Mesendoderm (in vitro differentiated cells): ENCODE measurements at regions not wholly inside any gene's neighbourhood (a gene's known extent, or its start where the extent isn't known, plus 50 kb on each side); places are given as distances from the start of the nearest gene placed in this dataset.
"Not testable (repeated sequence)": the region's sequence is repeated elsewhere in the genome, so short reads cannot be mapped to it uniquely, and the experiment has no call there.

Source experiments
- DNase-seq: peaks from one replicate; pipeline ENCODE4 v3.0.0; 2013
- H2AK5ac ChIP-seq: 2 replicates; pipeline ENCODE4 v1.6.1; 2013; ENCODE audit warnings: low read length, inconsistent platforms
- H2BK120ac ChIP-seq: 2 replicates; pipeline ENCODE4 v1.6.1; 2013; ENCODE audit warnings: low read depth, mild to moderate bottlenecking, low read length, moderate library complexity, mixed read lengths
- H2BK15ac ChIP-seq: replicated peaks from 2 replicates; pipeline ENCODE4 v1.6.1; 2013; ENCODE audit warnings: low read depth, mild to moderate bottlenecking, moderate library complexity
- H2BK5ac ChIP-seq: 2 replicates; pipeline ENCODE4 v1.6.1; 2013; ENCODE audit warnings: low read length, inconsistent platforms
- H3K18ac ChIP-seq: 2 replicates; pipeline ENCODE4 v1.6.1; 2013; ENCODE audit warnings: mild to moderate bottlenecking, low read length, mixed read lengths
- H3K23ac ChIP-seq: one replicate; pipeline ENCODE4 v1.6.1; 2013; ENCODE audit warnings: low read length
- H3K27ac ChIP-seq: 2 replicates; pipeline ENCODE4 v1.5.1; 2013; ENCODE audit warnings: low read depth, mild to moderate bottlenecking, inconsistent platforms, low read length, moderate library complexity
- H3K27me3 ChIP-seq: 2 replicates; pipeline ENCODE4 v1.6.1; 2013; ENCODE audit warnings: low read length, control low read depth, mild to moderate bottlenecking, inconsistent platforms; ENCODE audit not compliant: insufficient read depth, poor library complexity
- H3K36me3 ChIP-seq: 2 replicates; pipeline ENCODE4 v1.6.1; 2013; ENCODE audit warnings: low read length, inconsistent platforms; ENCODE audit not compliant: control insufficient read depth, insufficient read depth
- H3K4ac ChIP-seq: one replicate; pipeline ENCODE4 v1.6.1; 2013; ENCODE audit warnings: low read depth, mild to moderate bottlenecking, low read length, moderate library complexity
- H3K4me1 ChIP-seq: 2 replicates; pipeline ENCODE4 v1.6.1; 2013; ENCODE audit warnings: low read depth, low read length, inconsistent platforms; ENCODE audit not compliant: control insufficient read depth
- H3K4me2 ChIP-seq: 2 replicates; pipeline ENCODE4 v1.6.1; 2013; ENCODE audit warnings: low read length
- H3K4me3 ChIP-seq: 2 replicates; pipeline ENCODE4 v1.5.1; 2013; ENCODE audit warnings: mild to moderate bottlenecking, low read length
- H3K56ac ChIP-seq: one replicate; pipeline ENCODE4 v1.6.1; 2013; ENCODE audit warnings: low read length
- H3K79me1 ChIP-seq: 2 replicates; pipeline ENCODE4 v1.6.1; 2013; ENCODE audit warnings: low read length, inconsistent platforms
- H3K79me2 ChIP-seq: 2 replicates; pipeline ENCODE4 v1.6.1; 2013; ENCODE audit warnings: mild to moderate bottlenecking, low read length; ENCODE audit not compliant: control insufficient read depth, insufficient read depth
- H3K9ac ChIP-seq: 2 replicates; pipeline ENCODE4 v1.6.1; 2013; ENCODE audit warnings: low read length, inconsistent platforms
- H4K5ac ChIP-seq: one replicate; pipeline ENCODE4 v1.6.1; 2013; ENCODE audit warnings: low read length
- H4K8ac ChIP-seq: one replicate; pipeline ENCODE4 v1.6.1; 2013; ENCODE audit warnings: low read depth, mild to moderate bottlenecking, control low read depth, low read length, moderate library complexity
- WGBS: extraction: QIAGEN DNeasy Blood & Tissue Kit; methylation state at CpG from one replicate; pipeline ENCODE4 v1.1.7; 2013; ENCODE audit warnings: low lambda C conversion rate, missing lambda C conversion rate; ENCODE audit not compliant: insufficient coverage; ENCODE audit errors: extremely low coverage; 5-methylcytosine and 5-hydroxymethylcytosine counted together

GRCh38 chr12:126036348-126036747 is 971.1 kb downstream of the AACS start:
- DNase-seq: no peak
- H2AK5ac ChIP-seq: no peak overlapping the region
- H3K4ac ChIP-seq: no peak overlapping the region
- H3K79me2 ChIP-seq: no peaks in the 10 kb centered on the region
- H3K4me1 ChIP-seq: no peaks in the 10 kb centered on the region
- H2BK5ac ChIP-seq: no peak overlapping the region
- no peaks in the 10 kb centered on the region for H3K36me3 ChIP-seq
- no peak overlapping the region for H3K9ac ChIP-seq
- H3K79me1 ChIP-seq: no peaks in the 10 kb centered on the region
- no peak overlapping the region for H2BK15ac ChIP-seq
- no peaks in the 10 kb centered on the region for H3K27me3 ChIP-seq
- no peak overlapping the region for H2BK120ac ChIP-seq
- H3K4me3 ChIP-seq: no peak overlapping the region
- H4K8ac ChIP-seq: no peak overlapping the region
- H4K5ac ChIP-seq: no peak overlapping the region
- no peak overlapping the region for H3K27ac ChIP-seq
- H3K18ac ChIP-seq: no peak overlapping the region
- no peak overlapping the region for H3K4me2 ChIP-seq
- H3K23ac ChIP-seq: no peak overlapping the region
- H3K56ac ChIP-seq: no peak overlapping the region

DNA sequence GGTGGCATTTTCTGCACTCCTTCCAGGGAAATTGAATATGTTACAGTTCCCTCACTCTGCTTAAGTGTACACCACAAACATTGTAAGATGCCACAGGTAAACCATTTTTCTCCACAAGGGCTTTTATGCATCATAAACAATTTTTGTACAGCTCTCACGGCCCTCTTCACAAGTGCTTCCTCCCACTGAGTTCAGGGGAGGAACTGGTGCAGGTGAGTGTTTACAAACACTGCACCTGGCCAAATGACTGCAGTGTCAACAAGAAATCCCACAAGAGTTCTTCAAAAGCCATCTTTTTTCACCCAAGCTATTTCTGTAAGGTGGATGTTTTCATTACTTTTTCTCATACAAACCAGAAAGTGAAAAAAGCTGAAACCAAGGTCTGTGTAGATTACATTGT is 973.2 kb downstream of the AACS start:
- WGBS: no CpG with 5 or more reads among the region's 1 CpG
- Histone ChIP-seq H3K27ac (no peak overlapping the region), H3K4me2 (no peak overlapping the region), H2BK5ac (no peak overlapping the region), H3K79me1 (no peaks in the 10 kb centered on the region), H3K4ac (no peak overlapping the region), H2BK15ac (no peak overlapping the region), H3K23ac (no peak overlapping the region), H4K8ac (no peak overlapping the region), H2AK5ac (no peak overlapping the region), H3K4me3 (no peak overlapping the region), H3K9ac (no peak overlapping the region), H3K36me3 (no peaks in the 10 kb centered on the region), H3K79me2 (no peaks in the 10 kb centered on the region), H3K18ac (no peak overlapping the region), H3K4me1 (no peaks in the 10 kb centered on the region), H4K5ac (no peak overlapping the region), H2BK120ac (no peak overlapping the region), H3K56ac (no peak overlapping the region), H3K27me3 (no peaks in the 10 kb centered on the region)
- no peak for DNase-seq

DNA sequence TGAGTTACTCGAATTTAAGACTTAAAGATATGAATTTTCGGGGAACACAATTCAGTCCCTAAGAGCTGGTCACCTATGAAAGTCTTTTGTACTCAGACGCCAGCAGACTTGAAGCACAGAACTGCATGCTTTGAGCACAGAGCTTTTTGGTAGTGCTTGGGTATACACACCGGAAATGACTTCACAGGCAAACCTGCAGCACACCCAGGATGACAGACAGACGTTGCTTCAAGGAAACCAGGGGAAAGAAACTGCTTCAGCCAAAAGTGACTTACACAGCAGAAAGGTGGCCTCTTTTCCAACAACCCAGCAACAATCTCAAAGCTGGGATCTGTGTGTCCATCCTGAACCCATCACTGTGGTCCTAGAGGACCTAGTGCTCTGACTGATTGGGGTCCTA is 975.1 kb downstream of the AACS start:
- no peaks in the 10 kb centered on the region for H3K36me3 ChIP-seq
- H3K27ac ChIP-seq: no peak overlapping the region
- WGBS: no CpG with 5 or more reads among the region's 5 CpGs
- H3K4me2 ChIP-seq: no peak overlapping the region
- no peaks in the 10 kb centered on the region for H3K79me2 ChIP-seq
- no peak overlapping the region for H2AK5ac ChIP-seq
- no peak overlapping the region for H3K23ac ChIP-seq
- H3K4me1 ChIP-seq: no peaks in the 10 kb centered on the region
- no peak overlapping the region for H3K4ac ChIP-seq
- H4K5ac ChIP-seq: no peak overlapping the region
- H3K56ac ChIP-seq: no peak overlapping the region
- no peak overlapping the region for H3K4me3 ChIP-seq
- H4K8ac ChIP-seq: no peak overlapping the region
- H2BK15ac ChIP-seq: no peak overlapping the region
- H3K79me1 ChIP-seq: no peaks in the 10 kb centered on the region
- H3K18ac ChIP-seq: no peak overlapping the region
- no peak overlapping the region for H3K9ac ChIP-seq
- no peak overlapping the region for H2BK120ac ChIP-seq
- H3K27me3 ChIP-seq: no peaks in the 10 kb centered on the region
- DNase-seq: no peak
- no peak overlapping the region for H2BK5ac ChIP-seq

DNA sequence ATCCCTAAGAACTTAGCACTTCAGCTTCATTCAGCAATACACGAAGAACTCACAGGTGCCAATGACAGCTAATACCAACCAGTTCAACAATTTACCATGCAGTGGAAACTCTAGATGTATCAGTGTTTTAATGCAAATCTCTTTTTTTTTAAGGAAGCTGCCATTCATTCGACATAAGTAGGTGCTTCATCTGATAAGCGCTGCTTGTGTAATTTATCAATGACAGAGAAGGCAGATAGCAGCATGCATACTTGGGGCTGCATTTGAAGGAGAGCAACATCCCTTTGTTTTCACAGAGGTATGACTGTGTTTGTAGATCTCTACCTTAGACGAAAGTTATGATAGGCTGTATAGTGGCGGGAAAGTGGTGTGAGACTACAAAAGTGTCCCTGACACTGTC is 977.1 kb downstream of the AACS start:
- H4K5ac ChIP-seq: no peak overlapping the region
- H3K79me2 ChIP-seq: no peaks in the 10 kb centered on the region
- H3K4me1 ChIP-seq: no peaks in the 10 kb centered on the region
- no peak overlapping the region for H2BK5ac ChIP-seq
- WGBS: no CpG with 5 or more reads among the region's 5 CpGs
- no peak overlapping the region for H3K27ac ChIP-seq
- no peak overlapping the region for H3K23ac ChIP-seq
- no peak for DNase-seq
- no peak overlapping the region for H4K8ac ChIP-seq
- no peak overlapping the region for H3K18ac ChIP-seq
- H3K4ac ChIP-seq: no peak overlapping the region
- no peak overlapping the region for H3K56ac ChIP-seq
- no peak overlapping the region for H3K4me2 ChIP-seq
- no peak overlapping the region for H3K9ac ChIP-seq
- no peak overlapping the region for H2BK15ac ChIP-seq
- H2BK120ac ChIP-seq: no peak overlapping the region
- no peak overlapping the region for H2AK5ac ChIP-seq
- H3K79me1 ChIP-seq: no peaks in the 10 kb centered on the region
- H3K36me3 ChIP-seq: no peaks in the 10 kb centered on the region
- H3K4me3 ChIP-seq: no peak overlapping the region
- no peaks in the 10 kb centered on the region for H3K27me3 ChIP-seq

DNA sequence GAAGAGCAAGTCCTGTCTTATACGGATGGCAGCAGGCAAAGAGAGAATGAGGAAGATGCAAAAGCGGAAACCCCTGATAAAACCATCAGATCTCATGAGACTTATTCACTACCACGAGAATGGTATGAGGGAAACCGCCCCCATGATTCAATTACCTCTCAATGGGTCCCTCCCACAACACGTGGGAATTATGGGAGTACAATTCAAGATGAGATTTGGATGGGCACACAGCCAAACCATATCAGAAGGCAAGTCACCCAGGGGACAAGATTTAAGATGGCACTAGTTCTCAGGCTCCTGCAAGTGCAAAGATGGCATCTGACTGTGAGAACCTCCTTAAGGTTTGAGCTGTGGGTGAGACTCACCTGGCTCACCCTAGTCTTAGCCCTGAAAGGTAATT is 984.3 kb downstream of the AACS start:
- H3K9ac ChIP-seq, H3K4me1 ChIP-seq, H3K4ac ChIP-seq, H3K56ac ChIP-seq, H3K79me1 ChIP-seq, H2BK5ac ChIP-seq, H4K5ac ChIP-seq, H2BK15ac ChIP-seq, H3K79me2 ChIP-seq, DNase-seq, H3K4me2 ChIP-seq, H4K8ac ChIP-seq, H3K4me3 ChIP-seq, H2AK5ac ChIP-seq, H2BK120ac ChIP-seq, H3K27ac ChIP-seq, H3K18ac ChIP-seq, H3K36me3 ChIP-seq, H3K27me3 ChIP-seq, H3K23ac ChIP-seq: not testable (repeated sequence)
- WGBS: no CpG with 5 or more reads among the region's 5 CpGs

DNA sequence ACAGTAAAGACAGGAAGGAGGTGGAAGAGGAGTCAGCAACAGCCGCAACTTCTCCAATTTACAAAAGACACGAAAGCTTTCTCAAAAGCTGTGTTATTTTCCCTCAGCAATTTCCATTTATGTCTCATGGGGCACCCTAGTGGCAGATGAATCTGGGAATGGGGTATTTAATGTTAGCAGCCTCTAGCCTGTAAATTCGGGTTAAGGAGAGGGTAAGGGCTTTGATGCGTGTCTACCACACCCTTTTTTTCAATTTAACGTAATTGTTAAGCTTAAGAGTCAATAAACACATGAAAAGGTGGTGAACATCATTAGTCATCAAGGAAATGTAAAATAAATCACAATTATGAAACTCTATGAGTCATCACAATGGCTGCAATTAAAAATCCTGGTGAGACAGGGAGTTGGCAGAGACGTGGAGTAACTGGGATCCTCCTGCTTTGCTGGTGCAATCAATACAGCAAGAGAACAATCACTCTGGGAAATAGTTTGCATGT is 986.4 kb downstream of the AACS start:
- no peaks in the 10 kb centered on the region for H3K79me2 ChIP-seq
- no peak overlapping the region for H3K23ac ChIP-seq
- peak; percentile 11 for DNase-seq
- H3K4ac ChIP-seq: no peak overlapping the region
- H3K36me3 ChIP-seq: no peaks in the 10 kb centered on the region
- no peak overlapping the region for H4K8ac ChIP-seq
- no peak overlapping the region for H3K56ac ChIP-seq
- no peak overlapping the region for H2BK120ac ChIP-seq
- H3K79me1 ChIP-seq: no peaks in the 10 kb centered on the region
- no CpG with 5 or more reads among the region's 6 CpGs for WGBS
- H2BK5ac ChIP-seq: no peak overlapping the region
- no peaks in the 10 kb centered on the region for H3K27me3 ChIP-seq
- H3K9ac ChIP-seq: no peak overlapping the region
- H3K18ac ChIP-seq: no peak overlapping the region
- H2AK5ac ChIP-seq: no peak overlapping the region
- no peaks in the 10 kb centered on the region for H3K4me1 ChIP-seq
- no peak overlapping the region for H2BK15ac ChIP-seq
- no peak overlapping the region for H3K4me2 ChIP-seq
- H3K27ac ChIP-seq: no peak overlapping the region
- H3K4me3 ChIP-seq: no peak overlapping the region
- no peak overlapping the region for H4K5ac ChIP-seq
